Brain microvascular endothelial cell (primary cell): ENCODE measurements at regions not wholly inside any gene's neighbourhood (a gene's known extent, or its start where the extent isn't known, plus 50 kb on each side); places are given as distances from the start of the nearest gene placed in this dataset.
A peak's percentile ranks its signal among the peaks of the same experiment; 100 is the strongest.

Experiments
- DNase-seq: peaks from one replicate; pipeline ENCODE4 v3.0.0-alpha.2; 2020
- H3K27ac ChIP-seq: fragments of 250-450 bp; sonication (Bioruptor Pico); 2 replicates; pipeline ENCODE4 v1.5.1; 2020; ENCODE audit warnings: mild to moderate bottlenecking, moderate library complexity
- H3K27me3 ChIP-seq: fragments of 250-450 bp; sonication (Bioruptor Pico); replicated peaks from 2 replicates; pipeline ENCODE4 v1.5.1; 2020; ENCODE audit warnings: mild to moderate bottlenecking
- H3K36me3 ChIP-seq: fragments of 250-450 bp; sonication (Bioruptor Pico); replicated peaks from 2 replicates; pipeline ENCODE4 v1.5.1; 2020; ENCODE audit warnings: mild to moderate bottlenecking
- H3K4me3 ChIP-seq: 2 replicates; pipeline ENCODE4 v1.5.1; 2011; ENCODE audit warnings: low read depth, mild to moderate bottlenecking, control low read depth, low read length, moderate library complexity
- in situ Hi-C: cut with HindIII; loops from 2 replicates; pipeline ENCODE4 v1.10.0; 2017; ENCODE audit warnings: low sequenced_read_pairs, low pct_ligation_motif_present
- TF ChIP-seq, protein P1 (sequence below): IDR thresholded peaks from 2 replicates; pipeline ENCODE4 v1.5.1; 2011; ENCODE audit warnings: low read depth, mild to moderate bottlenecking, moderate library complexity, low read length, control low read depth, inconsistent platforms; ENCODE audit errors: missing control alignments

- in situ Hi-C loops, result no loop called here
- DNase-seq, result no peak
- H3K4me3 ChIP-seq, result no peak overlapping the region
- TF ChIP-seq, protein P1, sequence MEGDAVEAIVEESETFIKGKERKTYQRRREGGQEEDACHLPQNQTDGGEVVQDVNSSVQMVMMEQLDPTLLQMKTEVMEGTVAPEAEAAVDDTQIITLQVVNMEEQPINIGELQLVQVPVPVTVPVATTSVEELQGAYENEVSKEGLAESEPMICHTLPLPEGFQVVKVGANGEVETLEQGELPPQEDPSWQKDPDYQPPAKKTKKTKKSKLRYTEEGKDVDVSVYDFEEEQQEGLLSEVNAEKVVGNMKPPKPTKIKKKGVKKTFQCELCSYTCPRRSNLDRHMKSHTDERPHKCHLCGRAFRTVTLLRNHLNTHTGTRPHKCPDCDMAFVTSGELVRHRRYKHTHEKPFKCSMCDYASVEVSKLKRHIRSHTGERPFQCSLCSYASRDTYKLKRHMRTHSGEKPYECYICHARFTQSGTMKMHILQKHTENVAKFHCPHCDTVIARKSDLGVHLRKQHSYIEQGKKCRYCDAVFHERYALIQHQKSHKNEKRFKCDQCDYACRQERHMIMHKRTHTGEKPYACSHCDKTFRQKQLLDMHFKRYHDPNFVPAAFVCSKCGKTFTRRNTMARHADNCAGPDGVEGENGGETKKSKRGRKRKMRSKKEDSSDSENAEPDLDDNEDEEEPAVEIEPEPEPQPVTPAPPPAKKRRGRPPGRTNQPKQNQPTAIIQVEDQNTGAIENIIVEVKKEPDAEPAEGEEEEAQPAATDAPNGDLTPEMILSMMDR, result no peak
- no peaks in the 10 kb centered on the region for H3K27me3 ChIP-seq
- no peaks in the 10 kb centered on the region for H3K36me3 ChIP-seq
- H3K27ac ChIP-seq, result no peak overlapping the region
These were observed 568.6 kb downstream of the HAO1 start for GRCh38 chr20:7371518-7372163.

DNA sequence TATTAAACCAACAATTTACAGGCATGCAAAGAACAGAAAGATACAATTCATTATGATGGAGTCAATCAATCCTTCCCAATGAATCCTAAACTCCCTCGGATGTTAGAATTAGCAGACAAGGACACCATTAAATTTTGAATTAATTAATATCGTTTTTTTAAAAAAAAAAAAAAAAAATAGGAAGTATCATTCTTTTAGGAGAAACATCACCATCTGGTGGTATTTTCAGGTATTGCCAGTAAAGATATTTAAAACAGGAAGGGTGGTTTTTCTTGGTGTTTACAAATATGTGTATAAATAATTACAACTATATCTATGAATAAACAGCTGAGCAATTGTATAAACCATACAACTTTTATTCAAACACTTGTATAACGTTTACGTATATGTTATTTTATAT lies 564.4 kb downstream of the HAO1 start:
- no peak overlapping the region for H3K27ac ChIP-seq
- TF ChIP-seq, protein P1, result peak; percentile 33
- no peaks in the 10 kb centered on the region for H3K36me3 ChIP-seq
- in situ Hi-C loops, result no loop called here
- no peak for DNase-seq
- no peaks in the 10 kb centered on the region for H3K27me3 ChIP-seq
- no peak overlapping the region for H3K4me3 ChIP-seq

DNA sequence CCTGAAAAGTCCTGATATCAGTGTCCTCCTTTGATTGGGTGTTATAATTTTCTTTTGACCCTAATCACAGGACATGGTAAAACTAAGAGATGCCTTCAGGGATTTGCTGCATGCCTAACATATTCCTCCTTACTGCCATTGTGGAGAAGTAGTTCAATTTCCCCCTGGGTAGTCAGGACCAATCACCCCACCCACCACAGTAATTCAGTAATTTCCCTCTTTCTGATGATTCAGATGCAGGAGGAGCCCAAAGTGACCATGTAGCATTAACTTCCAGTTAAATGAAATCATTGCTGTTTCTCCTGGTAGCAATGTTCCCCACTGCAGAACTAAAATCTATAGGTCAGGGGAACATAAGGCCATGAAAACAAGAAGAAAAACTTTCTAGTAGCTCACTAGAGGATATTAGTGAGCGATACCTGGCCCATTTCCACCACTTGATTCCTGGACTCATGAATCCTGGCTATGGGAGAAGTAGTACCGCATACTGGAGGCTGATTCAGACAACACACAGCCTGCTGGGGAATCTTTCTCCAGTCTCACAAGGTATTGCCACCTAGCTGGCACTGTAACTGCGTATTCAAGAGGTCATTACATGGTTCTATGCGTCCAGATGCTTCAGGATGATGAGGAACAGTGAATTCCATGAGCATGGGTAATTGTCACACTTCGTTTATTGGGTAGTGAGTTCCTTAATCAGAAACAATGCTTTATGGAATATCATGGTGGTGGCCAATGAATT lies 561.2 kb downstream of the HAO1 start:
- no peaks in the 10 kb centered on the region for H3K27me3 ChIP-seq
- TF ChIP-seq, protein P1, result no peak
- H3K4me3 ChIP-seq, result no peak overlapping the region
- no peak for DNase-seq
- in situ Hi-C loops, result no loop called here
- no peaks in the 10 kb centered on the region for H3K36me3 ChIP-seq
- H3K27ac ChIP-seq, result no peak overlapping the region

- DNase-seq, result no peak
These were observed 560.5 kb downstream of the HAO1 start for GRCh38 chr20:7379621-7380220.

GRCh38 chr20:7383216-7383615 lies 557.0 kb downstream of the HAO1 start:
- H3K27ac ChIP-seq, result no peak overlapping the region
- no peak for DNase-seq
- H3K36me3 ChIP-seq, result no peaks in the 10 kb centered on the region
- no peaks in the 10 kb centered on the region for H3K27me3 ChIP-seq
- TF ChIP-seq, protein P1, result no peak
- in situ Hi-C loops, result no loop called here
- no peak overlapping the region for H3K4me3 ChIP-seq

More at GRCh38 chr20:7379621-7380220, 560.5 kb downstream of the HAO1 start:
- TF ChIP-seq, protein P1, result no peak
- H3K27ac ChIP-seq, result no peak overlapping the region
- in situ Hi-C loops, result no loop called here
- H3K27me3 ChIP-seq, result no peaks in the 10 kb centered on the region
- no peak overlapping the region for H3K4me3 ChIP-seq
- H3K36me3 ChIP-seq, result no peaks in the 10 kb centered on the region
